GM12878 (cell line): ENCODE measurements at regions not wholly inside any gene's neighbourhood (a gene's known extent, or its start where the extent isn't known, plus 50 kb on each side); places are given as distances from the start of the nearest gene placed in this dataset.

Source experiments
- ATAC-seq: fragments of 200-7000 bp; cut with Tn5 transposase; 3 replicates; pipeline ENCODE4 v1.9.1; 2020; ENCODE audit warnings: mild to moderate bottlenecking, moderate library complexity
- BruUV-seq: library from RNA; stranded (reverse); fragments of 400-500 nt; replicated peaks from 2 replicates; lab custom pipeline; 2021; lab: Mats Ljungman, UMichigan
- CTCF ChIA-PET: fragments of 300-600 bp; sonication (Branson Sonifier 250); formaldehyde crosslinking; extraction: SDS; loops from one replicate; lab custom pipeline; 2021; ENCODE audit warnings: inconsistent platforms; lab: Yijun Ruan, JAX
- POLR2A ChIA-PET: fragments of 350-600 bp; formaldehyde crosslinking; extraction: SDS; loops from one replicate; lab custom pipeline; 2021; ENCODE audit warnings: inconsistent platforms; lab: Charles Lee
- RAD21 ChIA-PET: fragments of 300-600 bp; sonication (Branson Sonifier 250); formaldehyde crosslinking; loops from one replicate; lab custom pipeline; 2023; ENCODE audit warnings: antibody characterized with exemption; ENCODE audit not compliant: unreplicated experiment; lab: Charles Lee
- SMC1A ChIA-PET: fragments of 300-600 bp; sonication (Branson Sonifier 250); formaldehyde crosslinking; loops from one replicate; lab custom pipeline; 2023; ENCODE audit not compliant: unreplicated experiment, uncharacterized antibody; lab: Charles Lee
- DNase-seq: peaks from one replicate; pipeline ENCODE4 v3.0.0-alpha.2; 2011; ENCODE audit warnings: low read depth, low spot score
- FAIRE-seq: peaks from 3 replicates; lab custom pipeline; 2011; peaks lifted over from hg19 to GRCh38; lab: Jason Lieb, UNC
- H2AFZ ChIP-seq: 2 replicates; pipeline ENCODE4 v1.6.0; 2011; ENCODE audit warnings: low read depth, low read length, control low read depth; ENCODE audit not compliant: control insufficient read depth
- H3K27ac ChIP-seq: 2 replicates; pipeline ENCODE4 v1.5.1; 2011; ENCODE audit warnings: control low read depth; ENCODE audit not compliant: control insufficient read depth, insufficient read depth
- H3K27me3 ChIP-seq, 2 experiments: replicated peaks in 1 of 2; 2 replicates each; pipeline versions ENCODE4 v1.6.0 to v1.6.1; 2011; ENCODE audit warnings: low read length in 1 of 2; ENCODE audit not compliant: control insufficient read depth in 2 of 2, insufficient read depth in 2 of 2
- H3K36me3 ChIP-seq, 2 experiments: 2 replicates each; pipeline ENCODE4 v1.5.1; 2011; ENCODE audit warnings: low read length in 1 of 2; ENCODE audit not compliant: control insufficient read depth in 2 of 2, insufficient read depth in 2 of 2
- H3K4me1 ChIP-seq: 2 replicates; pipeline ENCODE4 v1.6.1; 2011; ENCODE audit warnings: mild to moderate bottlenecking, low read length, moderate library complexity, mixed read lengths; ENCODE audit not compliant: control insufficient read depth, insufficient read depth
- H3K4me2 ChIP-seq: 2 replicates; pipeline ENCODE4 v1.6.0; 2011; ENCODE audit warnings: control low read depth; ENCODE audit not compliant: control insufficient read depth, insufficient read depth
- H3K4me3 ChIP-seq: fragments of 200-600 bp; sonication (generic); 2 replicates; pipeline ENCODE4 v1.5.1; 2016
- H3K79me2 ChIP-seq: 2 replicates; pipeline ENCODE4 v1.6.0; 2011; ENCODE audit warnings: low read length; ENCODE audit not compliant: control insufficient read depth, insufficient read depth
- H3K9ac ChIP-seq: 2 replicates; pipeline ENCODE4 v1.8.0; 2011; ENCODE audit warnings: low read length, control low read depth, mixed read lengths; ENCODE audit not compliant: control insufficient read depth, insufficient read depth
- H3K9me3 ChIP-seq: replicated peaks from 3 replicates; pipeline ENCODE4 v1.5.1; 2011; ENCODE audit warnings: mild to moderate bottlenecking, low read length; ENCODE audit not compliant: control insufficient read depth, insufficient read depth
- H4K20me1 ChIP-seq: 2 replicates; pipeline ENCODE4 v1.6.0; 2011; ENCODE audit not compliant: control insufficient read depth, insufficient read depth
- CHD1 ChIP-seq: IDR thresholded peaks from 2 replicates; pipeline ENCODE4 v1.6.1; 2012; ENCODE audit warnings: low read depth, low read length, improper control_type of control experiment
- NBN ChIP-seq: fragments of 450-650 bp; IDR thresholded peaks from 2 replicates; pipeline ENCODE4 v1.6.1; 2016
- WGBS: methylation state at CpG from one replicate; pipeline ENCODE4 v1.1.6; 2016; ENCODE audit warnings: low lambda C conversion rate; ENCODE audit not compliant: insufficient replicate concordance, insufficient coverage; ENCODE audit errors: missing lambda C conversion rate; 5-methylcytosine and 5-hydroxymethylcytosine counted together
- in situ Hi-C: fragments of 300-500 bp; cut with MboI; formaldehyde crosslinking; loops from 9 replicates; pipeline ENCODE4 v1.14.3; 2018; ENCODE audit warnings: mixed read lengths
- intact Hi-C: fragments of 100-400 bp; cut with micrococcal nuclease; formaldehyde crosslinking; loops from one replicate; pipeline ENCODE4 v1.14.2; 2022; ENCODE audit not compliant: unreplicated experiment
- TF ChIP-seq, protein P1 (sequence below): IDR thresholded peaks from 2 replicates; pipeline ENCODE4 v1.6.1; 2012; ENCODE audit warnings: mild to moderate bottlenecking, low read depth, low read length
- TF ChIP-seq, protein P2 (sequence below): IDR thresholded peaks from 2 replicates; pipeline ENCODE4 v1.6.1; 2011; ENCODE audit warnings: borderline replicate concordance, low read depth, mild to moderate bottlenecking, moderate library complexity, mixed read lengths, low read length; ENCODE audit not compliant: insufficient read depth; ENCODE audit errors: extremely low read length
- TF ChIP-seq, protein P3 (sequence below): IDR thresholded peaks from 2 replicates; pipeline ENCODE4 v1.6.1; 2012; ENCODE audit warnings: improper control_type of control experiment, low read depth, low read length; ENCODE audit not compliant: insufficient replicate concordance

DNA sequence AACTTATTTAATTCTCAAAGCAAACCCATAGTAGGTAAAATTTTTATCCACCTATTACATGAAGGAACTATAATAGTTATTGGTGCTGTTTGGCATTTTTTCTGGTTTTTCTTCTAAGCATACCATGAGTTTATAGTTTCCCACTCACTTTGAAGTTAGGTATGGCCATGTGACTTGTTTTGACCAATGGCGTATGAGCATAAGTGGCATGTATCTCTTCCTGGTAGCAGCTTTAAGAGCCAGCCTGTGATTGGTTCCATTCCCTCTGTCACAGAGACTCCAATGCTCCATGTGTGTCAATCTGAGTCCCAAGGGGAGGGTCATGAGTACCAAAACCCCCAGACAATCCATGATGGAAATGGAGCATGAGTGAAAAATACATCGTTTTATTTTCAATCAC, 282.9 kb upstream of the N4BP1 start:
- WGBS: 70% methylated on average over 2 of the region's 2 CpGs
- no peak for DNase-seq
- no peaks in the 10 kb centered on the region for H3K4me1 ChIP-seq
- H3K27ac ChIP-seq: no peak overlapping the region
- CTCF ChIA-PET: no interaction called here
- H3K4me3 ChIP-seq: no peak overlapping the region
- no peak overlapping the region for H3K4me2 ChIP-seq
- no peak overlapping the region for H3K9ac ChIP-seq
- TF ChIP-seq NBN (no peak), CHD1 (no peak)
- TF ChIP-seq, protein P1, sequence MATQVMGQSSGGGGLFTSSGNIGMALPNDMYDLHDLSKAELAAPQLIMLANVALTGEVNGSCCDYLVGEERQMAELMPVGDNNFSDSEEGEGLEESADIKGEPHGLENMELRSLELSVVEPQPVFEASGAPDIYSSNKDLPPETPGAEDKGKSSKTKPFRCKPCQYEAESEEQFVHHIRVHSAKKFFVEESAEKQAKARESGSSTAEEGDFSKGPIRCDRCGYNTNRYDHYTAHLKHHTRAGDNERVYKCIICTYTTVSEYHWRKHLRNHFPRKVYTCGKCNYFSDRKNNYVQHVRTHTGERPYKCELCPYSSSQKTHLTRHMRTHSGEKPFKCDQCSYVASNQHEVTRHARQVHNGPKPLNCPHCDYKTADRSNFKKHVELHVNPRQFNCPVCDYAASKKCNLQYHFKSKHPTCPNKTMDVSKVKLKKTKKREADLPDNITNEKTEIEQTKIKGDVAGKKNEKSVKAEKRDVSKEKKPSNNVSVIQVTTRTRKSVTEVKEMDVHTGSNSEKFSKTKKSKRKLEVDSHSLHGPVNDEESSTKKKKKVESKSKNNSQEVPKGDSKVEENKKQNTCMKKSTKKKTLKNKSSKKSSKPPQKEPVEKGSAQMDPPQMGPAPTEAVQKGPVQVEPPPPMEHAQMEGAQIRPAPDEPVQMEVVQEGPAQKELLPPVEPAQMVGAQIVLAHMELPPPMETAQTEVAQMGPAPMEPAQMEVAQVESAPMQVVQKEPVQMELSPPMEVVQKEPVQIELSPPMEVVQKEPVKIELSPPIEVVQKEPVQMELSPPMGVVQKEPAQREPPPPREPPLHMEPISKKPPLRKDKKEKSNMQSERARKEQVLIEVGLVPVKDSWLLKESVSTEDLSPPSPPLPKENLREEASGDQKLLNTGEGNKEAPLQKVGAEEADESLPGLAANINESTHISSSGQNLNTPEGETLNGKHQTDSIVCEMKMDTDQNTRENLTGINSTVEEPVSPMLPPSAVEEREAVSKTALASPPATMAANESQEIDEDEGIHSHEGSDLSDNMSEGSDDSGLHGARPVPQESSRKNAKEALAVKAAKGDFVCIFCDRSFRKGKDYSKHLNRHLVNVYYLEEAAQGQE: no peak
- TF ChIP-seq, protein P2, sequence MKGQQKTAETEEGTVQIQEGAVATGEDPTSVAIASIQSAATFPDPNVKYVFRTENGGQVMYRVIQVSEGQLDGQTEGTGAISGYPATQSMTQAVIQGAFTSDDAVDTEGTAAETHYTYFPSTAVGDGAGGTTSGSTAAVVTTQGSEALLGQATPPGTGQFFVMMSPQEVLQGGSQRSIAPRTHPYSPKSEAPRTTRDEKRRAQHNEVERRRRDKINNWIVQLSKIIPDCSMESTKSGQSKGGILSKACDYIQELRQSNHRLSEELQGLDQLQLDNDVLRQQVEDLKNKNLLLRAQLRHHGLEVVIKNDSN: peak; percentile 28
- TF ChIP-seq, protein P3, sequence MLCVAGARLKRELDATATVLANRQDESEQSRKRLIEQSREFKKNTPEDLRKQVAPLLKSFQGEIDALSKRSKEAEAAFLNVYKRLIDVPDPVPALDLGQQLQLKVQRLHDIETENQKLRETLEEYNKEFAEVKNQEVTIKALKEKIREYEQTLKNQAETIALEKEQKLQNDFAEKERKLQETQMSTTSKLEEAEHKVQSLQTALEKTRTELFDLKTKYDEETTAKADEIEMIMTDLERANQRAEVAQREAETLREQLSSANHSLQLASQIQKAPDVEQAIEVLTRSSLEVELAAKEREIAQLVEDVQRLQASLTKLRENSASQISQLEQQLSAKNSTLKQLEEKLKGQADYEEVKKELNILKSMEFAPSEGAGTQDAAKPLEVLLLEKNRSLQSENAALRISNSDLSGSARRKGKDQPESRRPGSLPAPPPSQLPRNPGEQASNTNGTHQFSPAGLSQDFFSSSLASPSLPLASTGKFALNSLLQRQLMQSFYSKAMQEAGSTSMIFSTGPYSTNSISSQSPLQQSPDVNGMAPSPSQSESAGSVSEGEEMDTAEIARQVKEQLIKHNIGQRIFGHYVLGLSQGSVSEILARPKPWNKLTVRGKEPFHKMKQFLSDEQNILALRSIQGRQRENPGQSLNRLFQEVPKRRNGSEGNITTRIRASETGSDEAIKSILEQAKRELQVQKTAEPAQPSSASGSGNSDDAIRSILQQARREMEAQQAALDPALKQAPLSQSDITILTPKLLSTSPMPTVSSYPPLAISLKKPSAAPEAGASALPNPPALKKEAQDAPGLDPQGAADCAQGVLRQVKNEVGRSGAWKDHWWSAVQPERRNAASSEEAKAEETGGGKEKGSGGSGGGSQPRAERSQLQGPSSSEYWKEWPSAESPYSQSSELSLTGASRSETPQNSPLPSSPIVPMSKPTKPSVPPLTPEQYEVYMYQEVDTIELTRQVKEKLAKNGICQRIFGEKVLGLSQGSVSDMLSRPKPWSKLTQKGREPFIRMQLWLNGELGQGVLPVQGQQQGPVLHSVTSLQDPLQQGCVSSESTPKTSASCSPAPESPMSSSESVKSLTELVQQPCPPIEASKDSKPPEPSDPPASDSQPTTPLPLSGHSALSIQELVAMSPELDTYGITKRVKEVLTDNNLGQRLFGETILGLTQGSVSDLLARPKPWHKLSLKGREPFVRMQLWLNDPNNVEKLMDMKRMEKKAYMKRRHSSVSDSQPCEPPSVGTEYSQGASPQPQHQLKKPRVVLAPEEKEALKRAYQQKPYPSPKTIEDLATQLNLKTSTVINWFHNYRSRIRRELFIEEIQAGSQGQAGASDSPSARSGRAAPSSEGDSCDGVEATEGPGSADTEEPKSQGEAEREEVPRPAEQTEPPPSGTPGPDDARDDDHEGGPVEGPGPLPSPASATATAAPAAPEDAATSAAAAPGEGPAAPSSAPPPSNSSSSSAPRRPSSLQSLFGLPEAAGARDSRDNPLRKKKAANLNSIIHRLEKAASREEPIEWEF: no peak
- no peaks in the 10 kb centered on the region for H3K79me2 ChIP-seq
- in situ Hi-C loops: no loop called here
- H3K9me3 ChIP-seq: no peaks in the 10 kb centered on the region
- no TSS peak for BruUV-seq
- H4K20me1 ChIP-seq: no peaks in the 10 kb centered on the region
- SMC1A ChIA-PET: no interaction called here
- intact Hi-C loops: no loop called here
- H3K27me3 ChIP-seq: no peaks in the 10 kb centered on the region; a peak in 1 of 4 replicates
- POLR2A ChIA-PET: no interaction called here
- RAD21 ChIA-PET: no interaction called here
- no peaks in the 10 kb centered on the region for H3K36me3 ChIP-seq
- H2AFZ ChIP-seq: no peak overlapping the region
- no peak for FAIRE-seq
- no peak for ATAC-seq
